Left ventricle myocardium inferior (tissue), 1 donor: ENCODE measurements at regions not wholly inside any gene's neighbourhood (a gene's known extent, or its start where the extent isn't known, plus 50 kb on each side); places are given as distances from the start of the nearest gene placed in this dataset.

Experiments
- DNase-seq: peaks from one replicate; pipeline ENCODE4 v3.0.0-alpha.2; 2020
- H3K27ac ChIP-seq: fragments of 200-600 bp; replicated peaks from 2 replicates; pipeline ENCODE4 v1.8.0; 2021
- H3K27me3 ChIP-seq: fragments of 200-600 bp; 2 replicates; pipeline ENCODE4 v1.8.0; 2021; ENCODE audit warnings: low read depth
- H3K36me3 ChIP-seq: fragments of 200-600 bp; 2 replicates; pipeline ENCODE4 v1.8.0; 2021
- H3K4me1 ChIP-seq: fragments of 200-600 bp; 2 replicates; pipeline ENCODE4 v1.8.0; 2021
- H3K4me3 ChIP-seq: fragments of 200-600 bp; 2 replicates; pipeline ENCODE4 v1.8.0; 2021; ENCODE audit warnings: mild to moderate bottlenecking, moderate library complexity
- H3K9me3 ChIP-seq: fragments of 200-600 bp; replicated peaks from 2 replicates; pipeline ENCODE4 v1.8.0; 2021
- CTCF ChIP-seq: fragments of 200-600 bp; IDR thresholded peaks from 2 replicates; pipeline ENCODE4 v1.8.0; 2021; ENCODE audit warnings: antibody characterized with exemption, mild to moderate bottlenecking, borderline replicate concordance
- intact Hi-C: fragments of 100-400 bp; cut with micrococcal nuclease; formaldehyde crosslinking; loops from one replicate; pipeline ENCODE4 v1.11.0; 2022
- donor health status: DM: no; HTN: yes; CAD: no; lungs with severe emphysema.

DNA sequence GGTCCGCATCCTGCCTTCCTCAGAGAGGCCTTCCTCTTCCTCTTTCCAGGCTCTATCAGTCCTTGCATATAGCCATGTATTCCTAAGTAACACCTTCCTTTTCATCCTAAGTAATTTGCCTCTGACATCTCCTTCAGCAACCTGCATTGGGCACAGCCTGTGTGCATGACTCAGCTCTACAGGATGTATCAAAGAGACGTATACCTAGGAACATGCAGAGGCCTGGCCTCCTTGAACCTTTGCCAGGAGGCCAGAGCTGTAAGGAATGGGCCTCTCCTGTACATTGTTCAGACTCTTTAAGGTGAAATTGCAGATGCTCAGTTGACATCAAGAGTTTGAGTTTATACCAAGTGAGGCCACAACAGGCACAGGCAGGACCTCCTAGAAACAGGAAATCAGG, 76.0 kb upstream of the CELF4 start:
- Histone ChIP-seq H3K9me3 (peaks cover 29% of the 10 kb centered on the region), H3K4me3 (no peak overlapping the region), H3K27ac (no peak overlapping the region), H3K4me1 (no peaks in the 10 kb centered on the region), H3K36me3 (no peaks in the 10 kb centered on the region), H3K27me3 (no peaks in the 10 kb centered on the region)
- DNase-seq: no peak
- TF ChIP-seq CTCF: no peak
- intact Hi-C loops: no loop called here

- Histone ChIP-seq H3K36me3 (no peaks in the 10 kb centered on the region), H3K27ac (no peak overlapping the region), H3K9me3 (peaks cover 19% of the 10 kb centered on the region), H3K4me3 (no peak overlapping the region), H3K4me1 (no peaks in the 10 kb centered on the region), H3K27me3 (no peaks in the 10 kb centered on the region)
- TF ChIP-seq CTCF: no peak
- intact Hi-C loops: no loop called here
- no peak for DNase-seq
These were observed 74.9 kb upstream of the CELF4 start for GRCh38 chr18:37640504-37640903.

DNA sequence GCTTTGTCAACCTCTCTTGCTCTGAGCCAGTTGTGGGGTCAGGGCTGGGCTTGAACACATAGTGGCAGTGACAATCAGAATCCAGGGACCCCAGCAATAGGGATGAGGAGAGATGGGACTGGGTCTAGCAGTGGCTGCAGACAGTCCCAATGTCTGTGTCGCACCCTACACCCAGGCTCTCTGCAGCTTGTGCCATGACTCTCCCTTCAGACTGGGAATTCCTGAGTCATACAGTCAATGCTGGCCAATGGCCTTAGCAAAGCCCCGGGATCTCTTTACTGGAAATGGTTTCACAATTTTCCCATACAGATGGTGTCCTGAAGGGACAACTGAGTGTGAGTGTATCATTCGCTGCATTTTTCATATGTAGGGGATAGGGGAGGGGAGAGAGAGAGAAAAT, 74.2 kb upstream of the CELF4 start:
- DNase-seq: no peak
- no peak overlapping the region for H3K4me3 ChIP-seq
- no peaks in the 10 kb centered on the region for H3K27me3 ChIP-seq
- no peaks in the 10 kb centered on the region for H3K4me1 ChIP-seq
- no peaks in the 10 kb centered on the region for H3K36me3 ChIP-seq
- no peak for TF ChIP-seq CTCF
- intact Hi-C loops: no loop called here
- H3K9me3 ChIP-seq: peaks cover 12% of the 10 kb centered on the region
- H3K27ac ChIP-seq: no peak overlapping the region

DNA sequence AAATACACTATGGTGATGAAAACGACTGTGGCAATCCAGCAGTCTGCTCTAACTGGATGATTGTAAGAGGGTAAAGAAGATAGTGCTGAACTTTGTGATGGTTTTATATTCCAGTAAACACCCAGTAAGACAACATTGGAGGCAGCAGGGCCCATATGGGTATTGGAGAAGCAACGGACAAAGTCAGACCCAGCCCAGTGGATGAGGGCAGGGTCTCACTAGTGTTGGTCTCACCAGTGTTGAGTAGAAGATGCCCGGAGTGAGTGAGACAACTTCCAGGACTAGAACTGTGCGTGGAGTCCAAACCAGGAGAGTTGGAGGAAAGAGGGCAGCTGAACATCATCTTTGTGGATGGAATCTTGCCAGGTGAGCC, 71.9 kb upstream of the CELF4 start:
- no peaks in the 10 kb centered on the region for H3K4me1 ChIP-seq
- DNase-seq: no peak
- no peak for TF ChIP-seq CTCF
- no peaks in the 10 kb centered on the region for H3K27me3 ChIP-seq
- no peaks in the 10 kb centered on the region for H3K36me3 ChIP-seq
- no peak overlapping the region for H3K4me3 ChIP-seq
- intact Hi-C loops: no loop called here
- no peak overlapping the region for H3K27ac ChIP-seq
- H3K9me3 ChIP-seq: no peaks in the 10 kb centered on the region

DNA sequence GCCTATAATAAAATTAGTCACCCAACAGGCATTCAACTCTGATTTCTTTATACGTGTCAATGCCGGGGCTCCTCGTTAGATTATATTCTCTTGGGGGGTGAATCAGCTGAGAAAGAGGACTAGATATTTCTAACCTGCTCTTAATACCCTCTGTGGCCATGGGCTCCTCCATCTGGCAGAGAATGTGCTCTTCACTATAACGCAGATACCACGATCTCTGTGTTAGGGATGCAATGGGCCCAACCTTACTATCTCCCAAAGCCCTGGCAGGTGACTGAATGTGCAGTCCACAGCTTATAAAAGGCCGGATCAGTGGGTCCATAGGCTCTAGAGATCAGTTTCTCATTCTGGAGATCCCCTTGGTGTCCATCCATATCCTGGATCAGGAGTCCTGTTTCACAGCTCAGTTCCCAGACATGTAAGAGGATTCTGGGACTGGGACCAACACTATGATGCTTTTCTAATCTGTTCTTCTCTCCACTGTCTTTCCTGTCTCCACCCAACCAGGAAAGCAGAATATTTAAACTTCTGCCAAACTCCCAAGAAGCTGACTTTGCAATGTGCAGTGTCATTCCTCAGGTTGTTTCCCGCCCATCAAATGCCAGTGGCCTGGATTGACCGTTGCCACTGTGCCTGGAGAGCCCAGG, 71.4 kb upstream of the CELF4 start:
- H3K36me3 ChIP-seq: no peaks in the 10 kb centered on the region

More for the DNA sequence above, 71.4 kb upstream of the CELF4 start:
- Histone ChIP-seq H3K27me3 (no peaks in the 10 kb centered on the region), H3K9me3 (no peaks in the 10 kb centered on the region), H3K27ac (no peak overlapping the region), H3K4me1 (no peaks in the 10 kb centered on the region), H3K4me3 (no peak overlapping the region)
- intact Hi-C loops: no loop called here
- TF ChIP-seq CTCF: no peak
- no peak for DNase-seq
